PC-3 (cell line): ENCODE measurements at regions not wholly inside any gene's neighbourhood (a gene's known extent, or its start where the extent isn't known, plus 50 kb on each side); places are given as distances from the start of the nearest gene placed in this dataset.

Experiments used
- ATAC-seq: fragments of 200-7000 bp; cut with Tn5 transposase; 2 replicates; pipeline ENCODE4 v1.9.1; 2020; ENCODE audit warnings: mild to moderate bottlenecking, moderate library complexity
- BruUV-seq: library from RNA; stranded (reverse); fragments of 400-500 nt; replicated peaks from 2 replicates; lab custom pipeline; 2021; lab: Mats Ljungman, UMichigan
- CTCF ChIA-PET: fragments of 300-600 bp; sonication (Branson Sonifier 250); formaldehyde crosslinking; loops from one replicate; lab custom pipeline; 2022; ENCODE audit warnings: antibody characterized with exemption; lab: Charles Lee
- POLR2A ChIA-PET: fragments of 300-600 bp; sonication (Branson Sonifier 250); formaldehyde crosslinking; loops from one replicate; lab custom pipeline; 2022; ENCODE audit warnings: antibody characterized with exemption; ENCODE audit not compliant: unreplicated experiment; lab: Charles Lee
- DNase-seq: peaks from one replicate; pipeline ENCODE4 v3.0.0-alpha.2; 2015
- H2AFZ ChIP-seq: fragments of 300-600 bp; sonication (generic); 2 replicates; pipeline ENCODE4 v1.6.0; 2016; ENCODE audit warnings: antibody characterized with exemption, low read length
- H3F3A ChIP-seq: fragments of 300-600 bp; sonication (generic); one replicate; pipeline ENCODE4 v1.6.0; 2017; ENCODE audit warnings: antibody characterized with exemption, low read length, control low read depth, mild to moderate bottlenecking; ENCODE audit not compliant: unreplicated experiment
- H3K27ac ChIP-seq: fragments of 300-600 bp; sonication (generic); 2 replicates; pipeline ENCODE4 v1.5.1; 2016; ENCODE audit warnings: mild to moderate bottlenecking, low read length
- H3K27me3 ChIP-seq: fragments of 300-600 bp; sonication (generic); 2 replicates; pipeline ENCODE4 v1.6.1; 2016; ENCODE audit warnings: low read length, mixed read lengths
- H3K36me3 ChIP-seq: fragments of 300-600 bp; sonication (generic); 2 replicates; pipeline ENCODE4 v1.6.1; 2016; ENCODE audit warnings: low read depth, mixed run types, low read length, mixed read lengths
- H3K4me1 ChIP-seq: fragments of 300-600 bp; sonication (generic); 2 replicates; pipeline ENCODE4 v1.5.1; 2016; ENCODE audit warnings: low read length; ENCODE audit not compliant: insufficient read depth
- H3K4me2 ChIP-seq: fragments of 300-600 bp; sonication (generic); 2 replicates; pipeline ENCODE4 v1.6.0; 2016; ENCODE audit warnings: low read length
- H3K4me3 ChIP-seq: fragments of 300-600 bp; sonication (generic); 2 replicates; pipeline ENCODE4 v1.5.1; 2016; ENCODE audit warnings: mild to moderate bottlenecking, low read length, mixed read lengths
- H3K79me2 ChIP-seq: fragments of 300-600 bp; sonication (generic); 2 replicates; pipeline ENCODE4 v1.6.1; 2017; ENCODE audit warnings: low read length, mixed read lengths
- H3K9ac ChIP-seq: fragments of 300-600 bp; sonication (generic); 2 replicates; pipeline ENCODE4 v1.6.0; 2016; ENCODE audit warnings: mild to moderate bottlenecking, low read length
- H3K9me2 ChIP-seq: fragments of 300-600 bp; sonication (generic); replicated peaks from 2 replicates; pipeline ENCODE4 v1.6.1; 2016; ENCODE audit warnings: mixed run types, low read length, mixed read lengths
- H3K9me3 ChIP-seq: fragments of 300-600 bp; sonication (generic); 2 replicates; pipeline ENCODE4 v1.6.1; 2016; ENCODE audit warnings: low read length, mixed read lengths
- H4K20me1 ChIP-seq: fragments of 300-600 bp; sonication (generic); 2 replicates; pipeline ENCODE4 v1.6.1; 2016; ENCODE audit warnings: low read length, mixed read lengths
- CTCF ChIP-seq: fragments of 300-600 bp; sonication (generic); conservative IDR thresholded peaks from 2 replicates; pipeline ENCODE4 v1.5.1; 2017; ENCODE audit warnings: antibody characterized with exemption, low read depth, mild to moderate bottlenecking, low read length
- EZH2 ChIP-seq: fragments of 300-600 bp; sonication (generic); IDR thresholded peaks from one replicate; pipeline ENCODE4 v1.6.1; 2017; ENCODE audit warnings: antibody characterized with exemption, mild to moderate bottlenecking, low read length; ENCODE audit not compliant: unreplicated experiment
- EZH2phosphoT487 ChIP-seq: fragments of 300-600 bp; sonication (generic); IDR thresholded peaks from 2 replicates; pipeline ENCODE4 v1.6.1; 2018; ENCODE audit warnings: mild to moderate bottlenecking, antibody characterized with exemption, low read length, borderline replicate concordance
- intact Hi-C: fragments of 100-400 bp; cut with micrococcal nuclease; formaldehyde crosslinking; loops from 2 replicates; pipeline ENCODE4 v1.9.0; 2023

GRCh38 chr3:153892126-153892525 lies 229.1 kb upstream of the ARHGEF26 start:
- TF ChIP-seq EZH2phosphoT487 (no peak), EZH2 (no peak), CTCF (no peak)
- no TSS peak for BruUV-seq

DNA sequence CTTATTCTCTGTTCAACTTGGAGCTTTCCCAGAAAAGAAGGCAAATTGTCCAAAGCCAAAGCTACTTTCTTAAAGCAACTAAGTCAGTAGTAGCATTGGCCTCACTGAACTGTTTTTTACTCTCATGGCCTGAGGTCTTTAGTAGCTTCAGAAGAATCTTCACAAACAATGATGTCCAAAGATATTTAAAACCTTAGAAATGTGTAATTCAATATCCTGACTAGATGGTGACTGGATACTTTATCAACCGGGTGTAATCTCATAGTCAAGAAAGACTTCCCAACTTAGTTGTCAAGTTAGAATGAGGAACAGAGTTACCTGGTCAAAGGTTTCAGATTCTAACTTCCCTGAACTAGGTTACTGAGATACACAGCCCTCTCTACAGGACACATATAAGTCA lies 226.3 kb upstream of the ARHGEF26 start:
- ChIA-PET CTCF (no interaction called here), POLR2A (no interaction called here)
- Histone ChIP-seq H3K4me2 (no peak overlapping the region), H3K9ac (no peak overlapping the region), H4K20me1 (no peaks in the 10 kb centered on the region), H3K36me3 (no peaks in the 10 kb centered on the region), H3K4me1 (peaks cover 11% of the 10 kb centered on the region; the same call in 1 of the 2 replicates), H3K27ac (peak overlapping the region; percentile 5; the same call in 1 of the 2 replicates), H3K9me2 (no peaks in the 10 kb centered on the region), H3K27me3 (no peaks in the 10 kb centered on the region), H3K4me3 (no peak overlapping the region), H3F3A (no peaks in the 10 kb centered on the region), H3K9me3 (no peaks in the 10 kb centered on the region), H2AFZ (no peak overlapping the region), H3K79me2 (no peaks in the 10 kb centered on the region)
- intact Hi-C loops: loop anchor here (5.0 kb wide), 1 partner anchor 518 kb away; no protein-coding TSS in a partner anchor
- BruUV-seq: no TSS peak
- ATAC-seq: peak; percentile 53
- TF ChIP-seq CTCF: no peak
- peak; percentile 60 for DNase-seq

More at GRCh38 chr3:153892126-153892525, 229.1 kb upstream of the ARHGEF26 start:
- Histone ChIP-seq H3K79me2 (no peaks in the 10 kb centered on the region), H3K36me3 (no peaks in the 10 kb centered on the region), H3K27me3 (no peaks in the 10 kb centered on the region), H3K9me2 (no peaks in the 10 kb centered on the region), H3K4me1 (peaks cover 11% of the 10 kb centered on the region; the same call in 1 of the 2 replicates), H4K20me1 (no peaks in the 10 kb centered on the region), H3K9ac (no peak overlapping the region), H3K4me3 (no peak overlapping the region), H3K27ac (no peak overlapping the region), H3F3A (no peaks in the 10 kb centered on the region), H2AFZ (no peak overlapping the region), H3K4me2 (no peak overlapping the region), H3K9me3 (no peaks in the 10 kb centered on the region)
- CTCF ChIA-PET: no interaction called here
- intact Hi-C loops: no loop called here
- POLR2A ChIA-PET: no interaction called here
- ATAC-seq (no peak), DNase-seq (no peak)

DNA sequence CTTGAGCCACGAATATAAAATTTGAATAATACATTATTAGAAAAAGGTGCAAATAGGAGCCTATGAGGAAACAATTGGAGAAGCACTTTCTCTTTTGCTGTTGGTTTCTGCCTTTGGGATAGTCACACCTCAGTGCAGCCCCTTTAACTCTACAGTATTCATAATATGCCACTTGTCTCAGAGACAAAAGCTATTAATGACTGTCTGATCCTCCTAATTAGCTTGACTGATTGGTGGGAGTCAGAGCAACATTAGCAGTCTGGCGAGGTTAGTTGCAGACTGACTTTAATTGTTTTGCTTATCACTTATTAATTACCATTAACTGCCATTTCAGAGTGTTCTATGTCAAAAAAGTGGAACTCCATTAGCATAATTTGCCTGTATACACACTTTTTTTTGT lies 225.0 kb upstream of the ARHGEF26 start:
- ChIA-PET CTCF (no interaction called here), POLR2A (no interaction called here)
- H4K20me1 ChIP-seq: no peaks in the 10 kb centered on the region
- no peaks in the 10 kb centered on the region for H3K79me2 ChIP-seq
- intact Hi-C loops: loop anchor here (5.0 kb wide), 1 partner anchor 519 kb away; no protein-coding TSS in a partner anchor
- H3K9ac ChIP-seq: no peak overlapping the region
- no TSS peak for BruUV-seq
- H3K4me3 ChIP-seq: no peak overlapping the region
- no peaks in the 10 kb centered on the region for H3K36me3 ChIP-seq
- DNase-seq (no peak), ATAC-seq (no peak)
- no peaks in the 10 kb centered on the region for H3F3A ChIP-seq
- H2AFZ ChIP-seq: no peak overlapping the region
- H3K9me3 ChIP-seq: no peaks in the 10 kb centered on the region
- H3K9me2 ChIP-seq: no peaks in the 10 kb centered on the region
- no peaks in the 10 kb centered on the region for H3K27me3 ChIP-seq
- H3K4me1 ChIP-seq: peaks cover 19% of the 10 kb centered on the region
- no peak overlapping the region for H3K4me2 ChIP-seq
- H3K27ac ChIP-seq: no peak overlapping the region
- TF ChIP-seq EZH2phosphoT487: no peak
- no peak for TF ChIP-seq CTCF
- TF ChIP-seq EZH2: no peak
